ENCODE measurements at regions not wholly inside any gene's neighbourhood (a gene's known extent, or its start where the extent isn't known, plus 50 kb on each side); places are given as distances from the start of the nearest gene placed in this dataset.

DNA sequence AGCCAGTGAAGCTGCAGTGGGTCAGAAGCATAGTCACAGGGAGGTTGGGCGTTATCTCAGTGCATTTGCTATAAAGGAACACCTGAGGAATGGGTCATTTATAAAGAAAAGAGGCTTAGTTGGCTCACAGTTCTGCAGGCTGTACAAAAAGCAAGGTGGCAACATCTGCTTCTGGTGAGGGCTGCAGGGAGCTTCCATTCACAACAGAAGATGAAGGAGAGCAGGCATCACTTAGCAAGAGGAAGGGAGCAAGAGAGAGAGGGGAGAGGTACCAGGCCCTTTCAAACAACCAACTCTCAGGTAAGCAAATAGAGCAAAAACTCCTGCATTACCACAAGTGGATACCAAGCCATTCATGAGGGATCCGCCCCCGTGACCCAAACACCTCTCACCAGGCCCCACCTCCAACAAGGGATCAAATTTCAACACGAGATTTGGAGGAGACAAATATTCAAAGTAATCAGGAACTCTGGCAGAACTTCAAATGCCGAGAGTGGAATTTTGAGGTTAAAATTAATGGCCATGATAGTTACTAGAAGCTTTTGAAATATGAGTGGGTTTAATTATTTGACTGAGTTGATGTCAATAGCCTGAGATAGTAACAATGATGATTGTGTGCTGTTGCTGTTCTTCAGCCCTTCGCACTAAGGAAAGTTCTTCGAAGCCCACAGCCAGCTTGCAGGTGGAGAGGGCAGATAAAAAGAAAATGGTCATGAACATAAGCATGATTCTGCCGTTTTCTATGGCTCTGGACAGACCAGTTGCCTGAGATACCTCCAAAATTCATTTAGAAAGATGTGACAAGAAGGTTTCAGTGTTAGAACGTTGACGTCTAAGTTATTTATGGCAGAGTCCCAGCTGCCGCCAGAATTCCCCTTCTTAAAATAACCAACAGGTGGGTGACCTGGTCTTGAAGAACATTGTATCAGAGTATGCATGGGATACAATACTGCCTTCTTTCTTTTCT, 55.3 kb upstream of the ADTRP start:
- DNase-seq, result no peak
- H3K27me3 Mint-ChIP-seq, result no peaks in the 10 kb centered on the region

DNA sequence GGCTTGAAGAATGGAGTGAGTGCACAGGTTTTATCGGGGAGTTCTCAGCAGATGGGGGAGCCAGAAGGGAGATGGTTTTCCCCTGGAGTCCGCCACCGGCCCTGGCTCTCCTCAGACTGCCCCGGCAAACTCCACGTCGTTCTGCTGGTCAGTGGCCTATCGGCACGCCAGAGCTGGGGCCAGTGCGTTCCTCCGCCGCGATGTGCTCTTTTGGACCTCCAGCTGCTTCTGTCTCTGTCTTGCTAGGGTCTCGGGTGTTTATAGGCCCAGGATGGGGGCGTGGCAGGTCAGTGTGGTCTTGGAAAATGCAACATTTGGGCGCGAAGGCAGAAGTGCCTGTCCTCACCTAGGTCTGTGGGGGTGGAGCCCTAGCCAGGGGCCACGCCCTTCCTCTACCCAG, 53.0 kb upstream of the ADTRP start:
- H3K36me3 Mint-ChIP-seq, result no peaks in the 10 kb centered on the region

More for the DNA sequence above, 55.3 kb upstream of the ADTRP start:
- H3K27ac Mint-ChIP-seq, result no peak overlapping the region
- H3K4me3 Mint-ChIP-seq, result no peak overlapping the region
- H3K9me3 Mint-ChIP-seq (ENCODE audit: low read depth), result no peaks in the 10 kb centered on the region
- CTCF ChIA-PET, result no interaction called here
- no peaks in the 10 kb centered on the region for H3K36me3 Mint-ChIP-seq
- ATAC-seq, result no peak
- no peaks in the 10 kb centered on the region for H3K4me1 Mint-ChIP-seq

DNA sequence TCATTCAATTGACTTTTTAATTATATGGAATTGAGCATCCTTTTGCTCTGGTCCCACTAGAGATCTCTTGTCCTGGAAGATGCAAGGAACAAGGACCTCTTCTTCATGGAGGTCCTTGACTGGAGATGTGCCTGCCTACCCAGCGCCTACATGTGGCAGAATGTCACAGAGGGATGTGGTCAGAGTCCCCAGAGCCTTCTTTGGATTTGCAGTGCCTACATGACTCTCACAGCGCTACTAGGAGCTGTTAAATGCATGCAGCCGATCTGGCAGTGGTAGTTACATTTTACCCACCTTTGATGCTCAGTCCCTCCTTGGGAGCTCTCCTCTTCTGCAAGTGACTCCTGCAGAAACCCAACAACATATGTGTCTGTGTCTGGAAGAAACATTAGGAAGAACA, 51.9 kb upstream of the ADTRP start:
- Mint-ChIP-seq H3K27me3 (peaks cover 15% of the 10 kb centered on the region), H3K27ac (no peak overlapping the region), H3K4me3 (no peak overlapping the region), H3K9me3 (ENCODE audit: low read depth) (no peaks in the 10 kb centered on the region), H3K36me3 (no peaks in the 10 kb centered on the region), H3K4me1 (no peaks in the 10 kb centered on the region)
- DNase-seq, result no peak
- no peak for ATAC-seq
- CTCF ChIA-PET, result no interaction called here

More for the DNA sequence above, 53.0 kb upstream of the ADTRP start:
- CTCF ChIA-PET, result no interaction called here
- Mint-ChIP-seq H3K4me3 (no peak overlapping the region), H3K27ac (no peak overlapping the region), H3K27me3 (peaks cover 12% of the 10 kb centered on the region), H3K9me3 (ENCODE audit: low read depth) (no peaks in the 10 kb centered on the region), H3K4me1 (no peaks in the 10 kb centered on the region)
- no peak for DNase-seq
- no peak for ATAC-seq

DNA sequence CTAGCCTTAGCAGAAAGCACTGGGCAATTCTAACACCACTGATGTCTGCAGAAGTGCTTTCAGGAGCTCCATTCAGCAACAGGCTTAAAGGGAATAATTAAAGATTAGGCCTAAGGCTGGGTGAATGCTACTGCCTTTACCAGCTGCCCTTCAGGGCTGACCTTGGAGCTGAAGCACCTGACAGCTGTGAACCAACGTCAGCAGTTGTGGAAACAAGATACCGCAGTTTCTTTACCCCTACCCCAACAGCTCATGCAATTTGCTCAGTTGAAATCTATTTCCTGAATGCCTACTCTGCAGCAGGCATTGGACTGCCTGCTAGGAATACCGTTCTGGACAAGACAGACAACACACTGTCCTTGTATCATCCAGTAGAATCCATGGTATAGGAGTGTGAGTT, 51.5 kb upstream of the ADTRP start:
- H3K36me3 Mint-ChIP-seq, result no peaks in the 10 kb centered on the region
- H3K4me1 Mint-ChIP-seq, result no peaks in the 10 kb centered on the region
- H3K27me3 Mint-ChIP-seq, result peaks cover 15% of the 10 kb centered on the region
- ATAC-seq, result no peak
- no peak overlapping the region for H3K27ac Mint-ChIP-seq
- DNase-seq, result no peak
- H3K9me3 Mint-ChIP-seq (ENCODE audit: low read depth), result no peaks in the 10 kb centered on the region
- CTCF ChIA-PET, result no interaction called here
- H3K4me3 Mint-ChIP-seq, result no peak overlapping the region

DNA sequence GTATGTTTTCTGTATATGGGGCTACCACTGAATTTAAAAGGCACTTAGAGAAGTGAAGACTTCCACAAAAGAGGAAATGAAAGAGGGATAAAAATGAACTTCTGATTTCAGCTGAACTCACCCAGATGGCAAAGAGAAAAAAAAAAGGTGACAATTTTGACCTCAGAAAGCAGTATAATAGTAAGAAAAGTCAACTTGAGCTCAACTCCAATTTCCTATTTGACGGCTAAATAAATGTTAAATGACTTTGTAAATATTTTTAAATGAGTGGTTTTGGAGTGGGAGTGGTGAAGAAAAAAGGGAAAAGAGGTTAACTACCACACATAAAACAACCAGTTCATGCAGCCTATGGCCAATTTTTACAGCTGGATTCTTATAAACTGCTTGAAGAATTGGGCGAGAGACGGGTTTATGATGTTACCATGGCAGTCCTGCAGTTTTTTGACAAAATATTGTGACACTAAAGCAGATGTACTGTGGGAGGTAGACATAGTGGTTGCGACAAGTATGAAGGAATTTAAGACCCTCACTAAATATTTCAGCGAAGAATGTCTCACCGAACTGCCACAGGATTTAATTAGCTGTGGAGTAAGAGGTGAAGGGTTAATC, 49.8 kb upstream of the ADTRP start:
- Mint-ChIP-seq H3K27me3 (peaks cover 15% of the 10 kb centered on the region), H3K4me1 (no peaks in the 10 kb centered on the region), H3K27ac (no peak overlapping the region), H3K36me3 (no peaks in the 10 kb centered on the region), H3K9me3 (ENCODE audit: low read depth) (no peaks in the 10 kb centered on the region), H3K4me3 (no peak overlapping the region)
- CTCF ChIA-PET, result no interaction called here
- no peak for ATAC-seq
- DNase-seq, result no peak
